ENCODE measurements at regions not wholly inside any gene's neighbourhood (a gene's known extent, or its start where the extent isn't known, plus 50 kb on each side); places are given as distances from the start of the nearest gene placed in this dataset.

DNA sequence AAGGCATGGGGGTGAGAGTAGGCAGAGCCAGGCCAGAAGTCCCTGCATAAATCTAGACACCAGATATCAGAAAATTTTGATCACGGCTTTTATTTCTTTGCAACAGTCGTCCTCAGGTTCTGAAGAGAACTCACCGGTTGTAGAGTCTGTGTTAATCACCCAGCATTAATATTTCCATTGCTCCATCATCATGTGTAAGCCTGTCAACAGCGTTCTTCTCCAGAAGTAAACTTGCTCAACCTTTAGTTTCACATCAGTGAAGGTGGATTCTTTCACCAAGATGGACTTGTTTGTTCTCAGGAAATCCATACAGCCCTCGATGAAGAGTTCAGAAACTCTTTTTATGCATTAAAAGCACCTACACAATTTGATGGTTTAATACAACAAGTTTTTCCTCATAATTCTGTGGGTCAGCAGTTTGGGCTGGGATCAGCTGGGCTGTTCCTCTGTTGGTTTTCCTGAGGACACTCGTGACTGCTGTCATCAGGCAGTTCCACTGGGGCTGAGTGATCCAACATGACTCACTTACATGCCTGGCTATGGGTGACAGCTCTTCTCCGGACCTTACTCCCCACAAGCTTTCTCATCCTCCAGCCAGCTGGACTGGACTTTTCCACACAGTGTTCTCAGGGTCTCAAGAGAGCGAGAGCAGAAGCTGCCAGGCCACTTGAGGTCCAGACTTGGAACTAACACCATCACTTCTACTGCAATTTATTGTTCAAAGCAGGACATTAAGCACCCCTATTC lies 303.4 kb downstream of the ZNF621 start:
- no peak for DNase-seq

DNA sequence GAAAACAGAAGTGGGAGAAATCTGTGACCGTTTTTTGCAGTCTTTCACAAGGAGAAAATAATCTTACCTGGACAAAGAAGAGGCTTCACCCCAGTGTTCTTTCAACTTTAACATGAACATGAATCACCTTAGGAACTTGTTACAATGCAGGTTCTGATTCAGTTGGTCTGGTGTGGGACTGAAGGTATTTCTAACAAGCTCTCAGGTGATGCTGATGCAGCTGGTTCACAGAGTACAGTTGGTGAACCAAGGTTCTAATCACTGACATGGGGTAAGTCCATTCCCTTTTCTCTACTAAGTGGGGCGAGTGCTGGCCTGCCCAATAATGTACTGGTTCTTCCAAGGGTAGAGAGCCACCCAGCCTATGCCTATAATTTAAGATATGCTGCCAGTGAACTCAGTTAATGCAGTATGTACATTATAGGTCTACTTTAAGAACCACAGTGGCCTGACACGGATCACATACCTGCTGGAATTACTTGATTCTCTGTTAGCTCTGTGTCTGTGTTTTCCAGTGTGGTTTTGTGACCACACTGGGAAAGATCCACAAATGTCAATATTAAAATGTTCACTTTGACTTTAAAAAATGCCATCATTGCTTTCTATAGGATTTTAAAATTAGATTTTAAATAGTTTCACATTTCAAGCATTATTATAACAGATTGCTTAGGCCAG lies 304.1 kb downstream of the ZNF621 start:
- no peak for DNase-seq

DNA sequence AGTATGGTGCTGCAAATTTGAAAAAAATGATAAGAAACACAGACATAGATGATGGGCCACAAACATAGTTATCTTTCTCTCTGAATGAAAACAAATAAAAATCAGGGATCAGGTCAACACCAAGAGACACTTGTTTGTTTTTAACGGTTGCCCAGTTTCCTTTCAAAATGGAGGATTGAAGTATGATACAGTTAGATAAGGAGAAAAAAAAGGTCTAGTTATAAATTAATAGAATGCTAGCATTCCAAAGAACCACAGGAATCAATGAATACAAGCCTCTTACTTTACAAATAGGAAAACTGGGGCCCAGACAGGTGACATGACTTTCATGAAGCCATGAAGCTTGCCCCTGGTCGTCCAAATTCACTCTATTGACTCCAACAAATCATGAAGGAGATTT lies 305.1 kb downstream of the ZNF621 start:
- no peak for DNase-seq

DNA sequence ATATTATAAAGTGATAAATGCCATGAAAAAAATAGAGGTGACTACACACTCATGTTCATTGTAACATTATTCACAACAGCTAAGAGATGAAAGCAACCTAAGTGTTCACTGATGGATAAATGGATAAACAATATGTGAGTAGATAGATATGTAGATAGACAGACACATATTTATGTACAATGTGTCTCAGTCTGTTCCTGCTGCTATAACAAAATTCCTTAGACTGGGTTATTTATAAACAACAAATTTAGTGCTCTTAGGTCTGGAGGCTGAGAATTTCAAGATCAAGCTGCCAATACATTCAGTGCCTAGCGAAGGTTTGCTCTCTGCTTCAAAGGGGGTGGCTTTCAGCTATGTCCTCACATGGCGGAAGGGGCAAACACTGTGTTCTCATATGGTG lies 312.5 kb downstream of the ZNF621 start:
- no peak for DNase-seq

DNA sequence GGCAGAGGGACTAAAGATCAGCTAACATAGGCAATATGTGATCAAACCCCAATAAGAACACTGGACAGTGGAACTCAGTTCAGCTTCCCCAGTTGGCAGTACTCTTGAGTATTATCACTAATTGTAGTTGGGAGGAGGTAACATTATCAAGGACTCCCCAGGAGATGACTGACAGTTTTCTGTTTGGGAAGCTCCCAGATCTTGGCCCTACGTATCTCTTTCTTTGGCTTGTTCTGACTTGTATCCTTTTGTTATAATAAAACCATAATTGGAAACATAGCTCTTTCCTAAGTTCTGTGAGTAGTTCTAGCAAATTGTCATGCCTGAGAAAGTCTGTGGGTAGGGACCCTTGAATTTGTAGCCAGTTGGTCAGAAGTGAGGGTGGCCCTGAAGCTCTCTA lies 316.4 kb downstream of the ZNF621 start:
- no peak for DNase-seq

DNA sequence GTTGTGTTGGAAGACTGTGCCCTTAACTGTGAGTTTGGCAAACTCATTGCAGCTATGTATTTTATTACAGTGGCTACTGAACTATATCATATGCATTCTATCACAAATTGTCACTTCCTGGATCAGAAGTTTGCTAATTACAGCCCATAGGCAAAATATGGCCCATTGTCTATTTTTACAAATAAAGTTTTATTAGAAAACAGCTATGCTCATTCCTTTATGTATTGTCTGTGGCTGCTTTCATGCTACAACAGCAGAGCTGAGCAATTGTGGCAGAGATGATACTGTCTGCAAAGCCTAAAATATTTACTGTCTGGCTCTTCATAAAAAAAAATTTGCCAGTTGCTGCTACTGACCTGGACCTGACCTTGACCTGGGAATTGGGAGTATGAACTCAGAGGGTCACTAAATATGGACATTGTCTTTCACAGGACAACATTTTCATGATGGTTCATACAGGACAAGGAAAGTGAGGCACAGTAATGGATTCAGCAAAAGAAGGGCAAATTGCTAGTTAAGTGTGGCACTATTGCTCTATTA lies 316.9 kb downstream of the ZNF621 start:
- DNase-seq, result no peak

DNA sequence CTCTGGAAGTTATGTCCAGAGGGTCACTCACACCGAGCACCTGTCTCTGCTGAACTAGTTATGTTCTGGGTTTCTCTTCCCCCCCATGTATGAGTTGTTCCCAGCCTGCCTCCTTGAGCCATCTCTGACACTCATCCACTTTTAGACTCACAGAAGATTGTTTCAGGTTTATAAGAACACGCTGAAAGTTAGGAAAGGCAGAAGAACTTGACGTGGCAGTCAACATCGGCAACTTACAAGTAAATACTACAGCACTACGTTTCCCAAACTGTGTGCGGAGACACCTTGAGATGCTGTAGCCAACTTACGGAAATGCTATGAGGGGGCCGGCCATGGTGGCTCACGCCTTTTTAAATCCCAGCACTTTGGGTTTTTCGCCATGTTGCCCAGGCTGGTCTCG lies 318.0 kb downstream of the ZNF621 start:
- DNase-seq, result no peak

DNA sequence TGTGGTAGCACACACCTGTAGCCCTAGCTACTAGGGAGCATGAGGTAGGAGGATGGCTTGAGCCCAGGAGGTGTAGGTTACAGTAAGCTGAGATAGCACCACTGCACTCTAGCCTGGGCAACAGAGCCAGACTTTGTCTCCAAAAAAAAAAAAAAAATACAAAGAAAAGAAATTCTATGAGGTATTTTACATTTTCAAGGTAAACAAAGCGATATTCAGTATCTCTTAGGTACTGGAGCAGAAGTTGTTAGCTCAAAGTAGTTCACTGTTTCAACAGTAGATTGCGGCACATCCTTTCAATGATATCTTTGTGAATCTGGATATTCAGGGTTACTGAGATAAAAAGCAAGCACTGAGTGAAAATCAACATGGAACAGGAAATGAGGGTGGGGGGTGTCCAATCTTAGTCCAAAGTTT lies 318.5 kb downstream of the ZNF621 start:
- DNase-seq, result no peak

DNA sequence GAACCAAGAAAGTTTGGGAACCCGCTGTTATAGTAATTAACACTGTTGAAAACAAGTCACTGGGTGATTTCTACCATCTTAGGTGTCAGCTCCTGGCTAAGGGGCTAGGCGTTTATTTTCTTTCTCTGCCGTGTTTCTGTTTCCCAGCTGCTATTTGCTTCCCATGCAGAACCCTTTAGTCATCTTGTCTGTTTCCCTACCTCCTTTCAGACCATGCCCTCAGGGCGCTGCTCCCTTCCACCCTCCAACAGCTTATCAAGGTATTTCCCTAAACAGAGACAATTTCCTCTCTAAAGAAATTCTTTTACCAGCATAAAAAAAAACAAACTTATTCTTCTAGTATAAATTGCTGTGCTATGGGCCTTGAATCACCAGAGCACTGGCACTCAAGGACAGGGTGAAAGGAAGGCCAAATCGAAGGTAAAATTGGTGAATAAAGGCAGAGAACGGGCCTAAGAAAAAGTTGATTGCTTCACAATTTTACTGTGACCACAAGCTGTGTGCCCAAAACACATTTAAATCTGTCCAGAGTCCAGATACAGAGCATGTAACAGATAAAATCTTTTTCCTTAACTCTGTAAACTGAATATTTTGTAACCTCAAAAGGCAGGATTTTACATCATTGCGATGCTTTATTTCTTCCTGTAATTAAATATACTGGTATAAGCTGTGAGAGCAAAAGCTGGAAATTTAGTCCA lies 319.2 kb downstream of the ZNF621 start:
- no peak for DNase-seq

DNA sequence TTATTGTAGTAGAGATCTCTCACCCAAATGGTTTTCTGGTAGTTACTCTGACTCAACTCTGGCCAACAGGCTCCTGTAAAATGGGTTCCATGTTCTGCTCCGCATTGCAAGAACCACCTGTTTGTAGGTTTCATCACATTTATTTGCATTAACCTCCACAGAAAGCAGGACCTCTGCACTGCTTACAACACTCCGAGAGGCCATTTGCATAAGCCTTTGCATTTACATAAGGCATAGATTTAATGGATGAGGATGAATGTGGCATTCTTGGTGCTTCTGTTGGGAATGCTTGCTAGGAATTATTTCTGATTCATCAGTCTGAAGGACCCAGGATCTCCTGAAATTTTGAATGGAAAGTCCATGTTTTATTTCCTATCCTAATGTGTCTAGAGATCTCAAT lies 320.1 kb downstream of the ZNF621 start:
- no peak for DNase-seq

DNA sequence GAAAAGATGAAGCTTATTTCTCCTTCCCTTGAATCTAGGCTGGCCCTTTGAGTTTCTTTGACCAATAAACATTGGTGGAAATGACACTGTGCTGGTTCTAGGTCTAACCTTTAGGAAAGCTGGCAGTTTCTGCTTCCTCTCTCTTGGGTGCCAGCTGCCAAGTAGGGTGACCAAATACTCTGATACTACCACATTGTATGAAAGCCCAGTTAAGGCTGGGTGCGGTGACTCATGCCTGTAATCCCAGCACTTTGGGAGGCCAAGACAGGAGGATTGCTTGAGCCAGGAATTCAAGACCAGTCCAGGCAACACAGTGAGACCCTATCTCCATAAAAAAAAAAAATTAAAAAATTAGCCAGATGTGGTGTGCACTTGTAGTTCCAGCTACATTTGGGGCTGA lies 320.7 kb downstream of the ZNF621 start:
- DNase-seq, result no peak

DNA sequence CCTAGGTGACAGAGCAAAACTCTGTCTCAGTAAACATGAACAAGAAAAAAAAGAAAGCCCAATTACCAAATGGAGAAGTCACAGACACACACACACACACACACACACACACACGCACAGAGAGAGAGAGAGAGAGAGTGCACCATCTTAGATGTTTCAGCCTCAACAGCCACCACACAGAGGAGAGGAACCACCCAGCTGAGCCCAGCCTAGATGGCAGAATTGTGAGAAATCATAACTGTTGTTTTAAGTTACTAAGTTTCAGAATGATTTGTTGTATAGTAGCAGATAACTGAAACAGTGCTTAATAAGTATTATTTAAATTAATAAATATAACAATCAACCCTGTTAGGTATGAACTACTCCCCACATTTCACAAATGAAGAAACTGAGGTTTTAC lies 321.2 kb downstream of the ZNF621 start:
- no peak for DNase-seq

DNA sequence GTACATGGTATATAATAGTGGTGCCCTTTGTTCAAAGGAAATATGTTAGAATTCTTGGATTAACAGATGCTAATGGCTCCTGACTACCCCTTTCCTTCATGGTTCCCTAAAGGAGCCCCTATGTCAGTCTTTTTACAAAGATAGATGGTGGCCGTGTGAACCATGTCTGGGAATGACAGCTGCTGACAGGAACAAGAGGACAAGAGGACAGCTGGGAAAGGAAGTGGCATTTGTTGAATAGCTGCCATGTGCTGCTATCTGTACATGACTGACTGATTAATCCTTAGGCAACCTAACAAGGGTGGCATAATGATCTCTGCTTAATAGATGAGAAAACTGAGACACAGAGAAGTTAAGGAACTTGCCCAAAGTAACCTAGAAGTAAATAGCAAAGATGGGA lies 321.7 kb downstream of the ZNF621 start:
- DNase-seq, result no peak

DNA sequence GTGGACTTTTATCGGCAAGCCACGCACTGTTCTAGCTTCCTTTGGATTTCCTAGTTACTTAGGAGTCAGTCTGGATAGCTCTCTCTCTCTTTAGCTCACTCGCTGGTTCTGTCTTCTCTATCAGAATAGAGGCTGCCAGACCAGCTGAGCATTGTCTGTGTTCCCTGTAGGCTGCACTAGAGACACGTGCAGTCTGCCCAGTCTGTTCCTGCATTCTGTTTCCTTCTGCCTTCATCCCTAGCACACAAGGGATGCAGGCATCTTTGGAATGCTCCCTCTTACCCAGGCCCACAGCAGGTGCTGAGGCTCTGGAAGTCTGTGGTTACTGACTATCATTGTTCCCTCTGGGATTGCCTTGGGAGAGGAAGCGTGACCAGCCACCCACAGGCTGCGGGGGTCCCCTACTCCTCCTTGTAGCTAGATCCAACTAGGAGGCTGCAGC lies 322.8 kb downstream of the ZNF621 start:
- no peak for DNase-seq

DNA sequence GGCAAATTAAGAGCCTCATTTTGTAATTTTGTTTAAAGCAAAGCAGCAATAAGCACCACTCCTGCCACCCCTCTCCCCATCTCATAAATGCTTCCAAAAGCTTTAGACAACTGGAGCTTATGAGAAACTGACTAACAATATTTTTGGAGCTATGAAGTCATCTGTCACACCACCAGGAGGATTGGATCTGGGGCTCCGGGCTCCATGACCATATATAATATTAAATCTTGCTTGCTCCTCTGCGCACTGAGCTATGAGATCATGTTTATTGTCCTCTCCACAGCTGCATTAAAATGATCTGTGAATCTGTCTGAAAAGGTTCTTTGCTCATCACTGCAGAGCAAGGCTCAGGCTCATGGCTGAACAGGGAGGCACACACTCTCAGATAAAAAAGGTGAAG lies 323.7 kb downstream of the ZNF621 start:
- DNase-seq, result no peak

DNA sequence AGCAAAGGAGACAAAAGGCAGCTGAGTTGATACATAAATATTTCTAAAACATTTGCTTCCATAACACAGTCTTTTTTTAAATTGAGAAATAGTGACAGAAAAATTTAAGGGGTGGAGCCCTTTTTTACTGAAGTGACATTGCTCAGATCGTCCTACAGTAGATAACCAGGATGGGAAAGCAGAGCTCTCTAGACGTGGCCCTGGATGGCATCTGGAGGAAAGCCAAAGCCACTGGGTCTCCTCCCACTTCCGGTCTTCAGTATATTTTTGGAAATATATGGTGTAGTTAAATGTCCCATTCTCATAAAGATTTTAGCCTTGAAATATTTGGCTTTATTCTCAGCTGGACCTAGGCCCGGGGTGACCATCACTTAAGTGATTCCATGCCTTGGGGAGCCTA lies 326.1 kb downstream of the ZNF621 start:
- no peak for DNase-seq

DNA sequence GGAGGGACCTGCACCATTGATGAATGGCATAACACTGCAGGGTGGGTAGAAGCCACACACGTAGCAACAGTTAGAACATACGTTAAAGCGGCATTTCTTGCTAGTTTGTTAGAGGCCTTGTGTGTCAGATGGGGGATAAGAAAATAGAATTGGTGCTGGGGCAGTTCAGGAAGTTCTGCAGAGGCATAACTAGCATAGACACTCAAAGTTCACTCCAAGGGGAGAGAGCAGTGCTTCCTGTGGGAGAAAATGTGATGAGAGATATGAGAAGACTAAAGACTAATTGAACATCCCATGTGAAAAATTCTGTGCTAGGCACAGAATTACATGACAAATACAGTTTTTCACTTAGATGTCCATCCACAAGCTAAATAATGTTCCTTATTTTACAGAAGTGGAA lies 327.1 kb downstream of the ZNF621 start:
- no peak for DNase-seq

DNA sequence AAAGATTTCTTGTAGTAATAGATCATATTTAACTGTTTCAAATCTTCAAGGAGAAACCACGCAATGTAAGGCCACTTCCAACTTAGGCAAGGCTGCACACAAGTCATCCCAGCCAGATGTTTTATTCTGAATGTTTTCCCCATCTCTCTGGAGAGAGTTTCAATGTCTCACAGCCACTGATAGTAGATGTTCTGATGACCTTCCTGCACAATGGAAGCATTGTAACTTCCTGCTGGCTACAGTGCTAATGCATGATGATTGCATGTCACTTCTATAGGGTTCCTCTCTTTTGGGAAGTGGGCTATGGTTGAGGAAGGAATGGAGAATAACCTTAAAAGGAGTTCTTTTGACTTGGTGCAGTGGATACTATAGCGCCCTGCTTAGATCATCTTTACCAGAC lies 328.0 kb downstream of the ZNF621 start:
- no peak for DNase-seq

DNA sequence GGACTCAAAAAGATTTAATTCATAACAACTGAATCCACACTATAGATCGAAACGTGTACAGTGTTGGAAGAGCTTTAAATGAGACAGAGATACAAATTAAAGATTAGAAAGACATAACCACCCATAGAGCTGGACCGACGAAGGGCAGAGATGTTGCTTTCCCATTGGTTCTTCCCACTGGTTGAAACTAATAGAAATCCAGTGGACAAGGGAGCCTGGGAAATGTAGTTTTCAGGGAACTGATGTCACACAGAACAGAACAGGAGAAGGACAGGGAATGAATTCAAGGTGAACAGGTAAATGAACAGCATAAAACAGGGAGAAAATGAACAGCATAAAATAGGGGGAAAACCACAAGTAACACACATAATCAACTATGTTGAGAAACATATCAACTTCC lies 328.7 kb downstream of the ZNF621 start:
- DNase-seq, result no peak

DNA sequence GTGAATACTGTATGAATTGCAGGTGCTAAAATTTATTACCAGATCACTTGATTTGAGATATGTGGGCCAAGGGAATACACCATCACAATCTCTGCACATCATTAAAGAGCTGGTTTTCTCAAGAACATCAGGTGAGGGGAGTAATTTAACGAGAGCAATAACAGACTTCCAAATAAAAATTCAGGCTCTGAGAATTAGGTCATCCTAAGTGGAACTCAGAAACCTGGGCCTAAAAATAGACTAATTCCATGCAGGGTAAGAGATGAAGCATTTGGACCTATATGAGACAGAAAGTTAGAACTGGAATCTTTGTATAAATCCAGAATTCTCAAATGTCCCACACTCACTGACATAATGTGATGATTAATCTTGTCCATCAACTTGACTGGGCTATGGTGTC lies 331.1 kb downstream of the ZNF621 start:
- DNase-seq, result no peak

DNA sequence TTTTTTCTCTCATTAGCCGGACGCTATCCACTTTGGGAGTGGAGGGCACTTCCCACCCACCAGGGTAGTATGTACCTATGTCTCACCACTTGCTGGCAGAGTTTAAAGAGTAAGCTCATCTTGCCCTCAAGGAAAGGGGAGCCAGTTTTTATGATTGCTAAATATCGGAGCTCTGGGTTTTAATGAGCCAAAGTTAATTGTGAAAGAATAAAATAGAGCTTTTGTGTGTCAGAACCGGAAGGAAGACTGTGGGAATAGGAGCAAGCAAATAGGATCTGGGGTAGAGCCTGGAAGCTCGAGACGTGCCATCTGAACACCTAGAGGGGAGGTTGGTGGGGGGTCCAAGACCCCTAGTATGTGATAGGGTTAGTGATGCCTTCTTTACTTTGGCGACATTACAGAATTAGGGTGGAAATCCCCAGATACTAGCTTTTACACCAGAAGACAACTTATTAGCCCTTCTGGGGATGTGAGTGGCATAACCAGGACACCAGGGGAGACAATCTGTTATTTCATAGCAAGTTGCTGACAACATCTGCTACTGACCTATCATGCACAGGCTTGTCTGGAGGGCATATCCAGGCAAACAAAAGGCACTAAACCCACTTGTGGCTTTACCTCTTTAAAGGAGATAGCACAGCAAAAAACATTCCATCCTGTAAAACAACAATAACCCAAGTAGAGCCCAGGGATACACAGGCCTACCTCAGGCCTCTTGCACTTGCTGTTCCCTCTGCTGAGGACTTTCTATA lies 333.8 kb downstream of the ZNF621 start:
- no peak for DNase-seq

DNA sequence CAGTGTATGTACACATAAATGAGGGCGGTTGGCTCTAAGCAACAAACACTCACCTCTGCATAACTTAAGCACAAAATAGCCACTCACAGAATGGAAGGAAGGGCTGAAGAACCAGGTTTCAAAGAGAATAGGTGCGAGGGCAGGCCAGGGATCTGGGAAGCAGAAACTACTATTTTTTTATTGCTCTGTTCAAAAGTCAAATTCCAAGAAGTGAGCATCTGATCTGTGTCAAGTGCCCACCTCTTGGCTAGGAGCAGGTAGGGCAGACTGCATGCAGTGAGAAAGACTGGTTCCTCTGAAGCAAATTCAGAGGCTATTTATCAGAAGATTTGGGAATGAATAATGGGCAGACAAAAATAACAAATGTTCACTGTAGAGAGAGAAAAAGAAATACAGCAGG lies 336.4 kb upstream of the CTNNB1 start:
- DNase-seq, result no peak

DNA sequence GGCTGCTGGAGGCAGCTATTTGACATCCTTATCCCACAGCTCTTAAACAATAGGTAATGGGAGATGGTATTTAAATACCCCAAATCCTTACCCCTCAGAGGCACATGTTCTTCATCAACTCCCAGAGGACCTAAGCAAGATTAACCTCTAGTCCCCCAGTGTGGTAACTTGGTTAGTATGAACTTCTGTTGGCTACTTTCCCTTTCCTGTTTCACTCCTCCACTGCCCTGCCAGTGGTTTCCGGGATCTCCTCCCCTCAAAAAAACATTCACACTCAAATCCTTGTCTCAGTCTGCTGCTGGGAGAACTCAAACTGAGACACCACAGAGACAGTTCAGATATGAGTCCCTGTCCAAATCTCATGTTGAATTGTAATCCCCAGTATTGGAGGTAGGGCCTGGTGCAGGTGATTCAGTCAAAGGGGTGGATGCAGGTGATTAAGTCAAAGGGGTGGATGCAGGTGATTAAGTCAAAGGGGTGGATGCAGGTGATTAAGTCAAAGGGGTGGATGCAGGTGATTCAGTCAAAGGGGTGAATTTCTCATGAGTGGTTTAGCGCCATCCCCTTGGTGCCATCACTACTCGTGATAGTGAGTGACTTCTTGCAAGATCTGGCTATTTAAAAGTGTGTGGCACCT lies 335.0 kb upstream of the CTNNB1 start:
- no peak for DNase-seq

Measured in stimulated activated CD4-positive, alpha-beta T cell treated with anti-CD3 and anti-CD28 coated beads, Interleukin-2, amount 100 ng/mL, for 48 hours (primary cell).